Naive thymus-derived CD4-positive, alpha-beta T cell (primary cell): ENCODE measurements at regions not wholly inside any gene's neighbourhood (a gene's known extent, or its start where the extent isn't known, plus 50 kb on each side); places are given as distances from the start of the nearest gene placed in this dataset.

Source experiments
- ATAC-seq: fragments of 150-1000 bp; cut with Tn5 transposase; 2 replicates; pipeline ENCODE4 v1.10.0; 2021; ENCODE audit warnings: mild to moderate bottlenecking, moderate library complexity
- CTCF ChIA-PET: fragments of 350-600 bp; sonication (Branson Sonifier 250); formaldehyde crosslinking; loops from one replicate; lab custom pipeline; 2021; ENCODE audit warnings: antibody characterized with exemption; lab: Charles Lee
- POLR2A ChIA-PET: fragments of 350-600 bp; sonication (Branson Sonifier 250); formaldehyde crosslinking; loops from one replicate; lab custom pipeline; 2021; ENCODE audit warnings: antibody characterized with exemption, inconsistent platforms; lab: Charles Lee
- DNase-seq, 9 donors: peaks; one replicate each; pipeline versions ENCODE4 v3.0.0 to v3.0.0-alpha.2; 2020 to 2022; ENCODE audit warnings: mixed read lengths in 1 of 9
- H3K27ac ChIP-seq: one replicate; pipeline ENCODE4 v1.7.0; 2013; ENCODE audit warnings: mild to moderate bottlenecking, low read depth, low read length, moderate library complexity
- H3K27me3 ChIP-seq, 2 donors: one replicate each; pipeline ENCODE4 v1.7.0; 2013; ENCODE audit warnings: low read length in 2 of 2, mild to moderate bottlenecking in 2 of 2, moderate library complexity in 2 of 2; ENCODE audit not compliant: control insufficient read depth in 2 of 2, insufficient read depth in 2 of 2
- H3K36me3 ChIP-seq, 3 experiments: 1 replicate in 2 of 3; 2 replicates in 1 of 3; pipeline ENCODE4 v1.7.0; 2013; ENCODE audit warnings: low read length in 3 of 3, mild to moderate bottlenecking in 3 of 3, moderate library complexity in 1 of 3; ENCODE audit not compliant: insufficient read depth in 3 of 3, control insufficient read depth in 2 of 3
- H3K4me1 ChIP-seq, 2 donors: one replicate each; pipeline ENCODE4 v1.7.0; 2013; ENCODE audit warnings: low read length in 2 of 2, mild to moderate bottlenecking in 2 of 2, moderate library complexity in 1 of 2; ENCODE audit not compliant: control insufficient read depth in 2 of 2, insufficient read depth in 2 of 2
- H3K4me3 ChIP-seq: 2 replicates; pipeline ENCODE4 v1.7.0; 2013; ENCODE audit warnings: mild to moderate bottlenecking, low read length
- H3K9me3 ChIP-seq, 3 experiments: 1 replicate in 2 of 3; 2 replicates in 1 of 3; pipeline ENCODE4 v1.7.0; 2013; ENCODE audit warnings: low read length in 3 of 3; ENCODE audit not compliant: control insufficient read depth in 2 of 3
- H3K27ac Mint-ChIP-seq, 9 donors: one replicate each; pipeline ENCODE4 v1.8.0; 2020 to 2022; ENCODE audit warnings: mixed read lengths in 9 of 9, mild to moderate bottlenecking in 8 of 9, moderate library complexity in 5 of 9, inconsistent platforms in 2 of 9
- H3K27me3 Mint-ChIP-seq, 5 donors: one replicate each; pipeline ENCODE4 v1.8.0; 2021 to 2022; ENCODE audit warnings: mixed read lengths in 5 of 5, mild to moderate bottlenecking in 1 of 5
- H3K36me3 Mint-ChIP-seq, 5 donors: one replicate each; pipeline ENCODE4 v1.8.0; 2020 to 2022; ENCODE audit warnings: mixed read lengths in 5 of 5, mild to moderate bottlenecking in 3 of 5, inconsistent platforms in 1 of 5
- H3K4me1 Mint-ChIP-seq, 7 donors: one replicate each; pipeline ENCODE4 v1.8.0; 2020 to 2022; ENCODE audit warnings: mixed read lengths in 7 of 7, mild to moderate bottlenecking in 3 of 7, inconsistent platforms in 1 of 7
- H3K4me3 Mint-ChIP-seq, 10 donors: one replicate each; pipeline ENCODE4 v1.8.0; 2020 to 2022; ENCODE audit warnings: mild to moderate bottlenecking in 10 of 10, mixed read lengths in 10 of 10, moderate library complexity in 6 of 10, inconsistent platforms in 2 of 10
- H3K9me3 Mint-ChIP-seq, 11 donors: one replicate each; pipeline ENCODE4 v1.8.0; 2020 to 2022; ENCODE audit warnings: mixed read lengths in 11 of 11, mild to moderate bottlenecking in 4 of 11, inconsistent platforms in 1 of 11, moderate library complexity in 1 of 11
- intact Hi-C, 2 donors: fragments of 100-400 bp; cut with micrococcal nuclease; formaldehyde crosslinking; loops; one replicate each; pipeline ENCODE4 v1.15.1; 2023

GRCh38 chr6:21777846-21778245 lies 184.3 kb downstream of the SOX4 start:
- H3K27ac ChIP-seq: no peak overlapping the region
- no peak overlapping the region for H3K4me3 Mint-ChIP-seq
- no peak overlapping the region for H3K4me3 ChIP-seq
- no peaks in the 10 kb centered on the region for H3K4me1 Mint-ChIP-seq
- ATAC-seq (no peak), DNase-seq (no peak)
- no peaks in the 10 kb centered on the region for H3K4me1 ChIP-seq
- H3K27ac Mint-ChIP-seq: no peak overlapping the region
- peaks cover 0 to 4% (median 0%) of the 10 kb centered on the region in 5 donors for H3K27me3 Mint-ChIP-seq
- H3K36me3 ChIP-seq: no peaks in the 10 kb centered on the region
- peaks cover 0 to 3% (median 0%) of the 10 kb centered on the region in 11 donors for H3K9me3 Mint-ChIP-seq
- intact Hi-C loops: no loop called here
- no peaks in the 10 kb centered on the region for H3K9me3 ChIP-seq
- ChIA-PET CTCF (no interaction called here), POLR2A (no interaction called here)
- no peaks in the 10 kb centered on the region for H3K27me3 ChIP-seq
- no peaks in the 10 kb centered on the region for H3K36me3 Mint-ChIP-seq

GRCh38 chr6:21780141-21780540 lies 186.6 kb downstream of the SOX4 start:
- Histone ChIP-seq H3K27ac (no peak overlapping the region), H3K9me3 (no peaks in the 10 kb centered on the region), H3K36me3 (no peaks in the 10 kb centered on the region), H3K27me3 (no peaks in the 10 kb centered on the region), H3K4me3 (no peak overlapping the region), H3K4me1 (no peaks in the 10 kb centered on the region)
- ATAC-seq (no peak), DNase-seq (no peak)
- Mint-ChIP-seq H3K4me1 (peaks cover 0 to 2% (median 0%) of the 10 kb centered on the region in 7 donors), H3K27me3 (no peaks in the 10 kb centered on the region), H3K27ac (no peak overlapping the region), H3K36me3 (no peaks in the 10 kb centered on the region), H3K4me3 (no peak overlapping the region), H3K9me3 (peaks cover 0 to 3% (median 0%) of the 10 kb centered on the region in 11 donors)
- ChIA-PET CTCF (no interaction called here), POLR2A (no interaction called here)
- intact Hi-C loops: no loop called here

- no peak for DNase-seq
- Histone ChIP-seq H3K27ac (no peak overlapping the region), H3K27me3 (no peaks in the 10 kb centered on the region), H3K4me3 (no peak overlapping the region), H3K36me3 (no peaks in the 10 kb centered on the region), H3K4me1 (no peaks in the 10 kb centered on the region), H3K9me3 (no peaks in the 10 kb centered on the region)
- Mint-ChIP-seq H3K27me3 (no peaks in the 10 kb centered on the region), H3K36me3 (no peaks in the 10 kb centered on the region), H3K27ac (no peak overlapping the region), H3K4me3 (no peak overlapping the region), H3K9me3 (peaks cover 0 to 3% (median 0%) of the 10 kb centered on the region in 11 donors), H3K4me1 (peaks cover 0 to 4% (median 0%) of the 10 kb centered on the region in 7 donors)
- CTCF ChIA-PET: no interaction called here
- intact Hi-C loops: no loop called here
- no peak for ATAC-seq
- POLR2A ChIA-PET: no interaction called here
Measured at GRCh38 chr6:21780679-21781078, 187.1 kb downstream of the SOX4 start.

- no peaks in the 10 kb centered on the region for H3K27me3 ChIP-seq
- H3K27me3 Mint-ChIP-seq: no peaks in the 10 kb centered on the region
- no peaks in the 10 kb centered on the region for H3K36me3 Mint-ChIP-seq
- H3K4me1 Mint-ChIP-seq: peaks cover 0 to 4% (median 0%) of the 10 kb centered on the region in 7 donors
- H3K9me3 Mint-ChIP-seq: peaks cover 0 to 3% (median 0%) of the 10 kb centered on the region in 11 donors
- intact Hi-C loops: no loop called here
- no peaks in the 10 kb centered on the region for H3K4me1 ChIP-seq
- no peaks in the 10 kb centered on the region for H3K36me3 ChIP-seq
- DNase-seq: no peak
- CTCF ChIA-PET: no interaction called here
- ATAC-seq: no peak
- no peaks in the 10 kb centered on the region for H3K9me3 ChIP-seq
- H3K4me3 Mint-ChIP-seq: no peak overlapping the region
- POLR2A ChIA-PET: no interaction called here
- H3K27ac ChIP-seq: no peak overlapping the region
- no peak overlapping the region for H3K27ac Mint-ChIP-seq
- no peak overlapping the region for H3K4me3 ChIP-seq
Measured at GRCh38 chr6:21781128-21781527, 187.6 kb downstream of the SOX4 start.

- Mint-ChIP-seq H3K4me1 (peaks cover 0 to 4% (median 0%) of the 10 kb centered on the region in 7 donors), H3K27me3 (peaks cover 0 to under 1% (median 0%) of the 10 kb centered on the region in 5 donors), H3K27ac (no peak overlapping the region), H3K9me3 (peaks cover 0 to 5% (median 0%) of the 10 kb centered on the region in 11 donors), H3K4me3 (no peak overlapping the region), H3K36me3 (no peaks in the 10 kb centered on the region)
- ChIA-PET POLR2A (no interaction called here), CTCF (no interaction called here)
- H3K36me3 ChIP-seq: no peaks in the 10 kb centered on the region
- no peaks in the 10 kb centered on the region for H3K9me3 ChIP-seq
- no peaks in the 10 kb centered on the region for H3K4me1 ChIP-seq
- no peaks in the 10 kb centered on the region for H3K27me3 ChIP-seq
- no peak overlapping the region for H3K27ac ChIP-seq
- intact Hi-C loops: no loop called here
- H3K4me3 ChIP-seq: no peak overlapping the region
- no peak for ATAC-seq
- no peak for DNase-seq
Measured at GRCh38 chr6:21785164-21785563, 191.6 kb downstream of the SOX4 start.

GRCh38 chr6:21791056-21791455 lies 197.5 kb downstream of the SOX4 start:
- H3K4me3 ChIP-seq: no peak overlapping the region
- CTCF ChIA-PET: no interaction called here
- no peaks in the 10 kb centered on the region for H3K36me3 ChIP-seq
- peaks cover 0 to 3% (median 0%) of the 10 kb centered on the region in 5 donors for H3K27me3 Mint-ChIP-seq
- no peak for ATAC-seq
- H3K4me1 Mint-ChIP-seq: no peaks in the 10 kb centered on the region
- H3K27ac ChIP-seq: no peak overlapping the region
- H3K9me3 Mint-ChIP-seq: peaks cover 0 to 5% (median 0%) of the 10 kb centered on the region in 11 donors
- H3K4me1 ChIP-seq: no peaks in the 10 kb centered on the region
- no peak overlapping the region for H3K27ac Mint-ChIP-seq
- no peaks in the 10 kb centered on the region for H3K36me3 Mint-ChIP-seq
- DNase-seq: no peak
- H3K9me3 ChIP-seq: no peaks in the 10 kb centered on the region
- no peaks in the 10 kb centered on the region for H3K27me3 ChIP-seq
- H3K4me3 Mint-ChIP-seq: no peak overlapping the region
- intact Hi-C loops: no loop called here
- POLR2A ChIA-PET: no interaction called here

- H3K36me3 Mint-ChIP-seq: no peaks in the 10 kb centered on the region
- no peaks in the 10 kb centered on the region for H3K4me1 Mint-ChIP-seq
- peaks cover 0 to 5% (median 0%) of the 10 kb centered on the region in 11 donors for H3K9me3 Mint-ChIP-seq
- no peaks in the 10 kb centered on the region for H3K4me1 ChIP-seq
- POLR2A ChIA-PET: no interaction called here
- CTCF ChIA-PET: no interaction called here
- no peak overlapping the region for H3K4me3 Mint-ChIP-seq
- peaks cover 0 to 3% (median 0%) of the 10 kb centered on the region in 5 donors for H3K27me3 Mint-ChIP-seq
- no peaks in the 10 kb centered on the region for H3K27me3 ChIP-seq
- no peak overlapping the region for H3K4me3 ChIP-seq
- ATAC-seq: no peak
- no peaks in the 10 kb centered on the region for H3K36me3 ChIP-seq
- H3K27ac Mint-ChIP-seq: no peak overlapping the region
- no peak for DNase-seq
- no peaks in the 10 kb centered on the region for H3K9me3 ChIP-seq
- intact Hi-C loops: no loop called here
- H3K27ac ChIP-seq: no peak overlapping the region
Measured at GRCh38 chr6:21791581-21791980, 198.0 kb downstream of the SOX4 start.
